ENCODE measurements at regions not wholly inside any gene's neighbourhood (a gene's known extent, or its start where the extent isn't known, plus 50 kb on each side); places are given as distances from the start of the nearest gene placed in this dataset.
"Not testable (repeated sequence)": the region's sequence is repeated elsewhere in the genome, so short reads cannot be mapped to it uniquely, and the experiment has no call there.

GRCh38 chr22:23452231-23453010 lies 127.7 kb downstream of the IGLL1 start:
- DNase-seq: peak in 2 of 5 donors; percentile 35 to 39
- intact Hi-C loops (cut with DNase I): loop anchor here in 1 of 4 donors (10.0 kb wide), 1 partner anchor 52 kb away; no protein-coding TSS in a partner anchor

GRCh38 chr22:23451452-23452230 lies 128.4 kb downstream of the IGLL1 start:
- not testable (repeated sequence) for H3K4me3 ChIP-seq; H3K4me1 ChIP-seq (ENCODE audit: insufficient read depth); H3K9me3 ChIP-seq; H3K36me3 ChIP-seq; H3K27me3 ChIP-seq
- intact Hi-C loops (cut with DNase I): loop anchor here in 1 of 4 donors (10.0 kb wide), 1 partner anchor 53 kb away; no protein-coding TSS in a partner anchor
- DNase-seq: peak in 3 of 5 donors; percentile 66 to 73 (median 70)
- WGBS, 3 donors: 32 to 47% (median 35%) methylated on average over 30 of the region's 30 CpGs
- peak overlapping the region in 1 of 2 donors; percentile 73 for H3K27ac ChIP-seq

More at GRCh38 chr22:23452231-23453010, 127.7 kb downstream of the IGLL1 start:
- TF ChIP-seq EP300 (IDR thresholded peaks at IDR 0.05): no peak
- TF ChIP-seq, protein P1, sequence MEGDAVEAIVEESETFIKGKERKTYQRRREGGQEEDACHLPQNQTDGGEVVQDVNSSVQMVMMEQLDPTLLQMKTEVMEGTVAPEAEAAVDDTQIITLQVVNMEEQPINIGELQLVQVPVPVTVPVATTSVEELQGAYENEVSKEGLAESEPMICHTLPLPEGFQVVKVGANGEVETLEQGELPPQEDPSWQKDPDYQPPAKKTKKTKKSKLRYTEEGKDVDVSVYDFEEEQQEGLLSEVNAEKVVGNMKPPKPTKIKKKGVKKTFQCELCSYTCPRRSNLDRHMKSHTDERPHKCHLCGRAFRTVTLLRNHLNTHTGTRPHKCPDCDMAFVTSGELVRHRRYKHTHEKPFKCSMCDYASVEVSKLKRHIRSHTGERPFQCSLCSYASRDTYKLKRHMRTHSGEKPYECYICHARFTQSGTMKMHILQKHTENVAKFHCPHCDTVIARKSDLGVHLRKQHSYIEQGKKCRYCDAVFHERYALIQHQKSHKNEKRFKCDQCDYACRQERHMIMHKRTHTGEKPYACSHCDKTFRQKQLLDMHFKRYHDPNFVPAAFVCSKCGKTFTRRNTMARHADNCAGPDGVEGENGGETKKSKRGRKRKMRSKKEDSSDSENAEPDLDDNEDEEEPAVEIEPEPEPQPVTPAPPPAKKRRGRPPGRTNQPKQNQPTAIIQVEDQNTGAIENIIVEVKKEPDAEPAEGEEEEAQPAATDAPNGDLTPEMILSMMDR (IDR thresholded peaks at IDR 0.05): no peak
- no peak for TF ChIP-seq POLR2A (IDR thresholded peaks at IDR 0.05)
- peaks cover 12% of the 10 kb centered on the region for H3K4me1 ChIP-seq (ENCODE audit: insufficient read depth)
- 63 to 77% (median 70%) methylated on average over 20 to 23 of the region's 23 CpGs for WGBS, 3 donors
- H3K4me3 ChIP-seq: no peak overlapping the region
- no peaks in the 10 kb centered on the region for H3K27me3 ChIP-seq
- no peaks in the 10 kb centered on the region for H3K36me3 ChIP-seq
- H3K9me3 ChIP-seq: no peaks in the 10 kb centered on the region
- peak overlapping the region in 1 of 2 donors; percentile 73 for H3K27ac ChIP-seq

GRCh38 chr22:23450821-23451220 lies 129.3 kb downstream of the IGLL1 start:
- H3K36me3 ChIP-seq; H3K4me1 ChIP-seq (ENCODE audit: insufficient read depth); H3K9me3 ChIP-seq; H3K27me3 ChIP-seq; H3K4me3 ChIP-seq: not testable (repeated sequence)
- intact Hi-C loops (cut with DNase I): loop anchor here in 1 of 4 donors (10.0 kb wide), 1 partner anchor 54 kb away; no protein-coding TSS in a partner anchor
- peak overlapping the region in 1 of 2 donors; percentile 73 for H3K27ac ChIP-seq
- WGBS, 3 donors: 83 to 87% (median 86%) methylated on average over 5 to 15 of the region's 15 CpGs
- peak in 1 of 5 donors; percentile 14 for DNase-seq

- H3K9me3 ChIP-seq: no peaks in the 10 kb centered on the region
- no peak overlapping the region for H3K27ac ChIP-seq
- intact Hi-C loops (cut with DNase I): loop anchor here in 1 of 4 donors (10.0 kb wide), 1 partner anchor 54 kb away; no protein-coding TSS in a partner anchor
- H3K4me1 ChIP-seq (ENCODE audit: insufficient read depth): peaks cover 10% of the 10 kb centered on the region
- WGBS, 3 donors: 92 to 96% (median 93%) methylated on average over 14 of the region's 14 CpGs
- peak in 1 of 5 donors; percentile 42 for DNase-seq
- no peak overlapping the region for H3K4me3 ChIP-seq
- H3K27me3 ChIP-seq: no peaks in the 10 kb centered on the region
- TF ChIP-seq POLR2A (IDR thresholded peaks at IDR 0.05): no peak
- TF ChIP-seq, protein P1 (IDR thresholded peaks at IDR 0.05): no peak
- TF ChIP-seq EP300 (IDR thresholded peaks at IDR 0.05): no peak
- H3K36me3 ChIP-seq: no peaks in the 10 kb centered on the region
Observed at GRCh38 chr22:23450434-23450795, 129.7 kb downstream of the IGLL1 start.

DNA sequence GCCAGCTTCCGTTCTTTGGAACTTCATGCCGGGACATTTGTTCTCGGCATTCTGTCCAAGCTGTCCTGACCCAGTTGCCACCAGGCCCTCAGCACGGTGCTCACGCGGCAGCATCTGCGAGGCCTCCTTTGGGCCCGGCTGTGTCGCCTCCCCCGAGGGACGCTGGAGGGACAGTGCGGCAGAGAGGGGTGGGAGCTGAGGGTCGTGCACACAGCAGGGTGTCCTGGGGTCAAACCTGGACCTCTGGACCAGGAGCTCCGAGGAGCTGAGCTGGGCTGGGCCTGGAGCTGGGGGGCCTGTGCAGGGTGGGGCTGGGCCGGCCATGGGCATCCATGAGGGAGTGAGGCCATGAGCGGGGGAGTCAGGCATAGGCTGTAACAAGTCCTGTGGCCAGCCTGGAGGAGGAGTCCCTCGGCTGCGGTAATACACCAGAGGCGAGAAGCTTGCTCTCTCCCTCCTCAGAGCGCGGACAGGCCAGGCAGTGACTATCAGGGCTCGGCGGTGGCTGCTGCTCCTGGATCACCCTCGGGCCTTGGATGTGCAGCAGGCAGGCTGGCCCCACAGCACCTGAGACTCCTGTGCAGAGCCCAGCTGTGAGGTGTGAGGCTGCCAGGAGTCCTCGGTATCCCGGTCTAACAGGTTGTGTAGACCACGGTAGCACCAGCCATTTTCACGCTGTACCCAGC lies 130.2 kb downstream of the IGLL1 start:
- H3K4me3 ChIP-seq; H3K27ac ChIP-seq; H3K36me3 ChIP-seq; H3K4me1 ChIP-seq (ENCODE audit: insufficient read depth); H3K27me3 ChIP-seq; H3K9me3 ChIP-seq: not testable (repeated sequence)
- intact Hi-C loops (cut with DNase I): loop anchor here in 1 of 4 donors (10.0 kb wide), 1 partner anchor 55 kb away; no protein-coding TSS in a partner anchor
- 62 to 67% (median 63%) methylated on average over 25 to 28 of the region's 28 CpGs for WGBS, 3 donors
- peak in 2 of 5 donors; percentile 20 to 37 for DNase-seq

DNA sequence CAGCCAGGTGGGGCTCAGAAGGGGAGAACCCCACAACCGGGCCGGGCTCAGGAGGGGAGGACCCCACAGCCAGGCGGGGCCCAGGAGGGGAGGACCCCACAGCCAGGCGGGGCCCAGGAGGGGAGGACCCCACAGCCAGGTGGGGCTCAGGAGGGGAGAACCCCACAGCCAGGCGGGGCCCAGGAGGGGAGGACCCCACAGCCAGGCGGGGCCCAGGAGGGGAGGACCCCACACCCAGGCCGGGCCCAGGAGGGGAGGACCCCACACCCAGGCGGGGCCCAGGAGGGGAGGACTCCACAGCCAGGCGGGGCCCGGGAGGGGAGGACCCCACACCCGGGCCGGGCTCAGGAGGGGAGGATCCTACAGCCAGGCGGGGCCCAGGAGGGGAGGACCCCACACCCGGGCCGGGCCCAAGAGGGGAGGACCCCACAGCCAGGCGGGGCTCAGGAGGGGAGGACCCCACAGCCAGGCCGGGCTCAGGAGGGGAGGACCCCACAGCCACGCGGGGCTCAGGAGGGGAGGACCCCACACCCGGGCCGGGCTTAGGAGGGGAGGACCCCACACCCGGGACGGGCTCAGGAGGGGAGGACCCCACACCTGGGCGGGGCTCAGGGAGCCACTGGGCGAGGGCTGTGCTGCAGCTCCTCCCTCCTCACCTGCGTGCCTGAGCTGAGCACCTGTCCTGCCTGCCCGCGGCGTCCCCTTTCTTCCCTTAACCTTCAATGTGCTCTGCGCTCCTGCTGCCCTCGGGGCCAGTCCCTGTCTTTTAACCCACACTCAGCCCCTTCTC lies 131.4 kb downstream of the IGLL1 start:
- H3K4me1 ChIP-seq (ENCODE audit: insufficient read depth); intact Hi-C loops (cut with DNase I); H3K4me3 ChIP-seq; H3K9me3 ChIP-seq; DNase-seq; H3K27ac ChIP-seq; H3K36me3 ChIP-seq; H3K27me3 ChIP-seq: not testable (repeated sequence)
- WGBS, 3 donors: 47 to 56% (median 55%) methylated on average over 13 to 31 of the region's 31 CpGs
